HG03108 (cell line): ENCODE measurements at regions not wholly inside any gene's neighbourhood (a gene's known extent, or its start where the extent isn't known, plus 50 kb on each side); places are given as distances from the start of the nearest gene placed in this dataset.

ENCODE experiments used
- ATAC-seq: cut with Tn5 transposase; IDR thresholded peaks from one replicate; pipeline ENCODE4 v1.9.1; 2021; ENCODE audit warnings: moderate library complexity; ENCODE audit not compliant: unreplicated experiment

DNA sequence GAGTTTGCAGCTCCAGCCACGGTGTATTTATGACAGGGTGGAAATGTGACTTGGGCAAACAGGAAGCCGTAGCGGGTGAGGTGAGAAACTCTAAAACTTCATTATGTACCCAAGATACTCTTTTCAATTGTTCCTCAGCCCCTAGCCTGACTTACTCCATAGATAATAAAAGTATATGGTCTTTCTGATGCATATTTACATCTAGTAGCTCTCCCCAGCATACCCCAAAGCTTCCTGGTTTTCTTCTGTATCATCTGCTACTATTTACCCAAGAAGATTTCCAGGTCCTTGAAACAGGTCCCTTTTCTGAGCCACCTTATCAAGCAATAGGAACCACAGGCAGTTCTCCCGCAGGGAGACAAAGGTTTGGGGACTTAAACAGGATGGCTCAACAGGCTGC lies 201.5 kb upstream of the ESRRG start:
- ATAC-seq = no peak

DNA sequence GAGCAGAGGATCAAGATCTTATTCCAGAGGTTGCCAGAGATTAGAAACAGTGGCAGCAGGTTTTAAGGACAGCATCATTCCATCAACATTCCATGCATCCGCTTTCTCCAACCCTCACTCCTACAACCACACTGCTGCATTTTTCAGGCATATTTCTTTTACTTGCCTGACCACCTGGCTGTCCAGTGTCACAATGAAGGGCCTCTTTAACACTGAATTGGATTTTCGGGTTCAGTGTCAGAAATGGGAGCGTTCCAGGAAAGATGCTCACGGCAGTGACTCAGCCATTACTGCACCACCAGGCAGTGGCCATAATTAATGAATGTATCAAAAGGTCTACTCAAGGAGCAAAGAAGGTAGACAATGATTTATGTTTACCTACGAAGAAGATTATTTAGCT lies 200.4 kb upstream of the ESRRG start:
- ATAC-seq = no peak

DNA sequence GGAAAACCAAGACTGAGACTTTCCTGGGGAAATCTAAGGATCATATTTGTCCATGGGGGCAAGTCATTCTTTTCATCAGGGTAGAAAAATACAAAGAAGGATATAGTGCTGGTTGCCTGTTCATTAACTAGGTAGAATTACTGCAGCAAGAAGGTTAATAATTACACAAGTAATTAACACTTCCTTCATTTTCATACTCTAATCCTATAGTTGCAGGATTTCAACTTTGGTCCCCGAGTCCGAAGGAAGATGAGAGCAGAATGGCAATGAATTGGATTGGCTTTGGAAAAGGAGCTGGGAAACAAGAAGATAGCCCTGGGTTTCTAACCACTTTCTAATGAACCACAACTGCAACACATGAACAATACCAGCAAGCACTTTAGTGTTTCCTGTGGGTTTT lies 199.2 kb upstream of the ESRRG start:
- no peak for ATAC-seq

DNA sequence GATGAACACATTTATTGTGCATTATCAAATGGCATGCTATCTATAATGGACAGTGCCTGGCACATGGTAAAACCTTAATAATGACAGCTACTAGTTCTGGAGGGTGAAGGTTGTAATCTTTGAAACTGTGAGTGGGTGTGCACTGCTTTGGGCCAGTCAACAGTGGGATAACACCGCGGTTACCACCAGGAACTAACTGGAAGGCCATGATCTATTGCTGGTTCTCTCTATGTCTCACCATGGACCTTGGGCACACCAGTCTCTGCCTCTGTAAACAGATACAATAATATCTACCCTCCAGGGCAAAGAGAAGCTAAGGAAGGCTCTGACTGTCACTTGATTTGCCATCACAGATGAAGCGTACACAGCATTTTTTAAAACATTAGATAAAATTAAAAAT lies 198.6 kb upstream of the ESRRG start:
- no peak for ATAC-seq

DNA sequence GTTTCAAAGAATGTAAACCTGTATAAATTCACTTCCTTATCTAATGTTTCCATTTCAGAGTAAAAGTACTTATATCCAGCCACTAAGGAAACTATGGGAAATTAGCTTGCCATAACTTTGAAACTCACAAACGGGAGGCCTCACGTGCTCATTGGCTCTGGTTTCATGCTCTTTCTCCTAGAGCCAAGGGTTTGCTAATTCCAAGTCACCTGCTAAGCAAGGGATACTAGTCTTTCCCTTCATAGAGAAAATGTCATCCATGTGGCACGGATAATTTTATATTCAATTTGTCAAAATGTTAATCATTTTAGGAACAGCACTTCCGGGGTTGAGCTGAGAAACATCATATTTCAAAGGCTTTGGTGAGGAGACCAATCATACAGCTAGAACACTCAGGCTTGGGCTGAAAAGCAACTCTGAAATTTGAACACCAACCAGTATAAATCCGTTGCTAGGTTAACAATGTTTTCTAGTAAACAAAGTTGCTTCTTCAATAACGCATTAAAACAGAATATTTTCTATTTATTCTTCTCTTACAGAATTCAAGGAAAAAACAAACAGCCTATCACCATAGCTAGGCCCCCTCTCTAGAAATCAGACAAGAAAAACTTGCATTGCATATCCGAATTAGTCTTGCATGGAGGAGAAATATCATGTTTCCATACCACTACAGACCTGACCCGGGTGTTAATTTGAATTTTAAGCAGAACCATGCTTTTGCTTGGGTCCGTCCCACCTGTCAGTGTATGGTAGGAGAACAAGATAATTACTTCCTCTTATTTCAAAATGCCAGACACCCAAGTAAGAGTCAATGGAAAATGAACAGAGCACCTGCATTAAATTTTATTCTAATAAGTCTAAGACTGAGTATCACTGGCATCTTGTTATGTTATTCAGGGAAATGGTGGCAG lies 196.1 kb upstream of the ESRRG start:
- no peak for ATAC-seq

DNA sequence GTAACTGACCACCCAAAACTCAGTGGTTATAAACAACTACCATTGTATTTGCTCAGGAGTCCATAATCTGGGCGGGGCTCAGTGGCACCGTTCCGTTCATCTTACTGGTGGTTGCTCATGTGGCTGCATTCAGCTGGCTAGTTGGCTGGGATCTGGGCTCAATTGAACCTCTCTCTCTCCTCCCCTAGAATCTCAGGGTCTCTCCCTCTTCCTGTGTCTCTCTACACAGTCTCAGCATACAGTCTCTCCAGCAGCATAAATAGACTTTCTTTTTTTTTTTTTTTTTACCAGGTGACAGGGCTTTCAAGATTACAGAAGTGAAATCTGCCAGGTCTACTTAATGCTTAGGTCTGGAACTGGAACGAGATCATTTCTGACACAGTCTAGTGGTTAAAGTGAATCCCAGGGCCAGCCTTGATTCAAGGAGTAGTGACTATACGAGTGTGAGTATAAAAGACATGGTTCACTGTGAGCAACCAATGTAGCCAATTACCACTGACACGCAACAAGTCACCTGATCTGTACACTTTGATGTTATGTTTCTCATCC lies 193.7 kb upstream of the ESRRG start:
- ATAC-seq = no peak

DNA sequence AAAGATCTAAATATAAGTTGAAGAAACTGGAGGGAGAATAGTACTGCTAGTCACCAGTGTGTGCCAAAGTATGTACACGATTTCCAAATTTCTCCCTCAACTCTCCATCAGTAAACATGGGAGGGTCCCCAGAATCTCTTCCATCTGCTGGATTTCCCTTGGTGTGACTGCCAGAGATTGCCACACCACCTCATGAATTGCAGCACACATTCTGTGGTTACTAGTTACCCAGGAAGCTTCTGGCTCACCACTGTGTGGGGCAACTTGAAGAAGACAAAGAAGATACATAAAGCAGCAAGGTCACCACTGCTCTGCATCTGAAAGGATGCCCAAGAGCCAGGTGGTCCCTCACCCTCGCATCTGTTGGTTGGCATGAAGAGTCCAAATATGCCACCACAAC lies 191.7 kb upstream of the ESRRG start:
- ATAC-seq = no peak

DNA sequence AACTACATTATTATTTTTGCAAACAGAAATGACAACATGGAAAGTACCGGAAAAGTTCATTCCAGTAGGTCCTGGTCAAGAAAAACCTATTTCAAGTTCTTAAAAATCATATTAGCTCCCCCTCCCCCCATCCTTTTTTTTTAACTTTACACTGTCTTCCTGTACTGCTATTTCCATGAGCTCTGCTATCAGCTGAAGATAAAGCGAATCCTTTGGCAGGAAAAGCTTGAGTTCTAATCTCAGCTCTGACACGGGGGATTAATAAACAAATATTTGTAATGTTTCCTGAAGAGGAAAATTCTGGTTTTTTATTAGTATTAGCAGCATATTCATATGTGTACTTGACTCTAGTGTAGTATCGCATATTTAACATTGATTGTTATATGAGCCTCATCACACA lies 190.7 kb upstream of the ESRRG start:
- ATAC-seq = no peak

DNA sequence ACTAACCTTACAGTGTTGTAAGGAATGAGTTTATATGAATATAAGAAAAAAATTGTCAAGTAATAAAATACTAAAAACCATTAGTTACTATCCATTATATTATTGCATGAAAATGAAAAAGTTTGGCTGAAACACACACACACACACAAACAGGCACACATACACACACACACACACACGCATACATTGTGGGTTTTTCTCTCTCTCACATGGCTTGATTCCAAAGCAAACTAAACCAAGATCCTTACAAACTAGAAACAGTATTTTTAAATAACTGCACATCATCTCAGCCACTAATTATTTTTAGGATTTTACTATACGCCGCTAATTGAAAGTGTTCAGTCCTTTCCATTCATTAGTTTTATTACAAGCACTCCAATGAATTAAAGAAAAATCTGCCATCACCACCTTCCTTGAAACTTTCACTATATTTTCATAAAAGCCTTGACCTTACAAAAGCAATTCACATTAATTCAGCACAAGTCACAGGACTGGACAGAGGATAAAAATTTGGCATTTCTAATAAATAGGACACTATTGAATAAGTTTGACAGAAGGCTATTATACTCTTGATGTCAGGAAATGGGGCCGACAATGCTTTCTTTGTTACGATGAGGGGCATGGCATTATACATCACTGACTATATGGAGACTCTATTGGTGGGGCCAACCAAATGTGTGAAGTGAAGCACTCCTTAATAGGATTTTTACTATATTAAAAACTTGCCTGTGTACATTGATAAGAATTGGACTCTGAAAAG lies 187.0 kb upstream of the ESRRG start:
- ATAC-seq = no peak

DNA sequence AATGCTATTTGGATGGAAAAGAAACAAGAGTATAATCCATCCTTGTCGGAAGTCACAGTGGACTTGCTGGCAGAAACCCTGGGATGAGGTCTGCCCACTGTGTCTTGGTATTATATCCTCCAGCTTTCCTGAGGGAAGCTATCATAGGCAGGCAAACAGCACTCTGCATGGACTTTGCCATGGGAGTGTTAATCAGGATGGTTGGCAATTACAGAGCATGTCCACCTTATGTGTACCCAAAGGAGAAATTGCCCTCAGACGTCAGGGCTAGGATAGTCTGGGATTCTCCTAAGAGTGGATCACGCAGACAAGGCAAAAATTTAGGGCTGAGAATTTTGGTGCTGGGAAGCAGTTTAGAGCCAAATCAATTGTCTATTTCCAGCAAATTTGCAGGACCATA lies 184.9 kb upstream of the ESRRG start:
- ATAC-seq = no peak

DNA sequence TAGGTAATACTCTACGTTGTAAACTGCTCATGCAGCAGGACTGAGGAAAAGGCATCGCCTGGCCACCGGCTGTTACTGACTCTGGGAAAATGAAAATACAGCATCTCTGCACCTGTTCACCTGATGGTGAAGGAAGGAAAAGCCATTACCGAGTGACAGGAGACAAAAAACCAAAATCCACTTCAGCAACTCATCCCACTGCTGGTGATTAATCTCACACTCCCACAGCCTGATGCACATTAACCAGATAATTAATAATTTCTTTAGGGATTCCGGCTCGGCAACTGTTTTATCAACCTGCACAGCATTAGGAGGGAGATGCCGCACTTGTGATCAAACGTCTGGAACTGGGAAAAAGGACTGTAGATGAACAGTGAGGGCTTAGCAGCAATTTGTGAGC lies 183.9 kb upstream of the ESRRG start:
- no peak for ATAC-seq

DNA sequence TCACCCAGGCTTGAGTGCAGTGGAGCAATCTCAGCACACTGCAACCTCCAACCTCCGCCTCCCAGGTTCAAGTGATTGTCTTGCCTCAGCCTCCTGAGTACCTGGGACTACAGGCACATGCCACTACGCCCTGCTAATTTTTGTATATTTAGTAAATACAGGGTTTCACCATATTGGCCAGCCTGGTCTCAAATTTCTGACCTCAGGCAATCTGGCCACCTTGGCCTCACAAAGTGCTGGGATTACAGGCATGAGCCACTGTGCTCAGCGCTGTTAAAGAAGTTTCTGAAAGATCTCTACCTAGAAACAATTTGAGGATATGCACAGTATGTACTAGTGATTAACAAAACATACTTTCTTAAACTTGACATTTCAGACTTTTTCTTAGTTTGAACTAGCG lies 182.6 kb upstream of the ESRRG start:
- no peak for ATAC-seq

DNA sequence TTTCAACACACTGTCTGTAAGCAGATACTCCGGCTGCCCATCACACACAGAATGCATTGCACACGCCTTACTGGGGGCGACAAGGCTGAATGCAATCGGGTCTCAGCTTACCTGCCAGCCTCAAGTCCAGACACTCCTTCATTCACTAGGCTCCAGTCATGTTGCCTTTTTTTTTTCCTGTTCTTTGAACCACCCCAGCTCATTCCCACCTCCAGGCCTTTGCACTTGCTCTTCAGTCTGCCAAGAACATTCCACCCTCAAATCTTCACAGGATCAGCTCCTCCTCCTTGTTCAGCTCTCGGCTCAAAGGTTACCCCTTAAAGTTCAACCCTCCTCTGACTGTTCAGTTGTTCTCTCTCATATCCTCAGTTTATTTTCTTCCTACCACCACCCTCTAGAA lies 181.9 kb upstream of the ESRRG start:
- ATAC-seq = no peak

DNA sequence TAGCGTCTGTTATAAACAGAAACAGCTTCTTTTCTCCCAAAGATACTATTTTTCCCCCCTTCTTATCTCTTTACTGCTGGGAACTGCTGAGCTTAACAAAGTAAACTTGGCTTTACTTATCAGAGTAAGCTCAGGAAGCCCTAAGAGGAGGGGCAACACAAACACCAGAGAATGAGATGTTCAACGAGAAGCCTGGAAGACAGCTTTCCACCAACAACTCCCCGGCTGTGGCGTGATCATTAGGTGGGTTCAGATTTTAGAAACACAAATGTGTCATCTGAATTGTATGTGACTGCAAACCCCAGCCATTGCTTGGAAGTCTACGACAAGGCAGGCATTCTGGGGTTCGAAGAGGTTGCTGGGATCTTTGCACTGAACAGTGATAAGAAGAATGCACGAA lies 181.2 kb upstream of the ESRRG start:
- ATAC-seq = no peak

DNA sequence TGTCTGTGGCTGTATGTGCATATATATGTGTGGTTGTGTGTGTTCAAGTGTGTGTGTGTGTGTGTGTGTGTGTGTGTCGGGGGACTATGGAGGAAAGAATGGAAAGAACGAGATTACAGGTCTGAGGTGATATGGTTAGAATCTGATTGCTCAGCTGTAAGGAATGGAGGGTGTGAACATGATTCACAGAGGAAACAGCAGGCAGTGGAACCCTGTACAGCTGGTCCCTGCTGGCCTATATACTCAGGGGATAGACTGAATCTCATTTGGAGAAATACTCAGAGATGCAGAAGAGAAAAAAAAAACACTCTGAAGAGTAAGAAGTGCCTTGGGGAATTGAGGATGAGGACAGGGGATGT lies 180.1 kb upstream of the ESRRG start:
- no peak for ATAC-seq

DNA sequence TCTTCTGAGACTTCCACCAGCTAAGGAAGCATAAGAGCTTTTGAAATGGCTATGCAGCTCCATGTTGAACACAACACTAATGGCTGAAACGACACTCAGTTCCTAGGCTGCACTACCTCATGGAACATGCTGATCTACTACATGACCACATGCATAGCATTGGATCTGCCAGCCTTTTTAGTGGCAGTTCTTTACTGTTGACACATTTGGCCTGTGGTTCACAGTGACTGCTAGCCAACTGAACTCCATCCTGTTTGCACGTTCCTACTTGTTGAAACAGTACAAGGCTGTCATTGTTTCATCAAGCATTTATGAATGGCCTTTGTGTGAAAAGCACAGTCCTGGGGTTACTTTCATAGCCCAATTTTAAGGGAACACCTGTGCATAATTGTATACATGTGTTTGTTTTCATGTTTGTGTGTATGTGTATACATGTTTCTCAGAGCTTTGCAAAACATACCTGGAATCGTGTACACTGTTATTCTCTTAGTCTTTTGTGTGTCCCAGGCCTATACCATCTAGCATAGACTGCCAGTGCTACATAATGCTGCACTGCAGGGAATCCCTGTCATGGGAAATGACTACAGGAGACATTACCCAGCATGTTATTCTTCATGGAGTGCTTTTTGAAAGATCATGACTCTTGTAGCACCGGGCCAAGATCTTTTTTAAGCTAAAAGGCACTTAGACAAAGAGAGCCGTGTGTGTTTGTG lies 179.6 kb upstream of the ESRRG start:
- no peak for ATAC-seq

DNA sequence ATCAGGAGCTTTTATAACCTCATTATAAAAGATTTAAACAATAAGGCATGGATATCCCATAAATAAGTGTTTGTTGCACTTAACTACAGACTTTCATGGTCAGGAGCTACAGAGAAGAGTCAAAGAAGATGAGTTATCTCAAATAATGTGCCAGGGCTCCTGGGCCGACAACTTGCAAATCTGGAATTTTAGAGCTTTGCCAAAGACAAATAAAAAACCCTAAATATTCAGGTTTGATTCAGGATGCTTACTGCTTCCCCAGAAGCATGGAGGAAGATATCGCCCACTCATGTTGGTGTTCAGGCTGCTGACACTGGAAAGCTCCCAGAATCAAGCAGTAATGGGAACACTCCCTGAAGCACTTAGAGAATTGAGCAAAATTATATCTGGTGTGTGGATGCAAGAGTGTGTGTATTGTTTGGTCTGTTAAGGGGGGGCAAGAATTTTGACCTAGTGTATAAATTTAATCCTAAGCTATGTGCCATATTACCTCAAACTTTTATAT lies 176.9 kb upstream of the ESRRG start:
- ATAC-seq = no peak

DNA sequence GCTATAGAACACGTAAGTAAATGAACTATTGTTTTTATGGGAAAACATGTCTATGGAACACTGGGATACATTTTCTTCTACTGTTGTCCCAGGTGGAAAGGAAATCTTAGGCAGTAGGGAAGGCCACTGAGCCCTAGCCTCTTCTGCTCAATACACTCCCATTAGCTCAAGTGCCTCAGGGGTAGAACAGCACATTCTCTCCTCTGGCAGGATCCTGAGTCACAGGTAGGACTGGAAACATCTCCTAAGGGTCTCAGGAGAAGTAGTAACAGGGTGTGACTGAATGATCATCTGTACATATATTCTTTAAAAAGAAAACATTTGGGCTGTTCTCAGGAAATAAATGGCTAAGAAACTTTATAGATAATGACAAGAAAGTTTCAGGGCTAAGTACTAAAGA lies 175.6 kb upstream of the ESRRG start:
- ATAC-seq = no peak

DNA sequence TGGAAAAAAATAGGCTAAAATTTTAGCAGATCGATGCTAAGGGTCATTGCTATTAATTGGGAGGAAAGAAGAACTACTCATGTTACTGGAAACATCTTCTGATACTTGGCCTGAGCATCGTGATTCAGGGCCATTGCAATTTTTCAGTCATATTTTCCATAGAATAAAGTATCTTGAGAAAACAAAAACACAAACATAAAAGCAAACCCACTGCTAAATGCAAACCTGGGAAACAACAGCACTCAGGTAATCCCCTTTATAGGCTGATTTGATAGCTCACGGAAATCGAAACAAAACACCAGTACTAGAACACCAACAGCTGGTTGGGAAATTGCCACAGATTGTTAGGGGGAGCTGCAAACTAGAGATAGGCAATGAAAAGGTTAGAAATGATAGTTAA lies 172.9 kb upstream of the ESRRG start:
- ATAC-seq = no peak

DNA sequence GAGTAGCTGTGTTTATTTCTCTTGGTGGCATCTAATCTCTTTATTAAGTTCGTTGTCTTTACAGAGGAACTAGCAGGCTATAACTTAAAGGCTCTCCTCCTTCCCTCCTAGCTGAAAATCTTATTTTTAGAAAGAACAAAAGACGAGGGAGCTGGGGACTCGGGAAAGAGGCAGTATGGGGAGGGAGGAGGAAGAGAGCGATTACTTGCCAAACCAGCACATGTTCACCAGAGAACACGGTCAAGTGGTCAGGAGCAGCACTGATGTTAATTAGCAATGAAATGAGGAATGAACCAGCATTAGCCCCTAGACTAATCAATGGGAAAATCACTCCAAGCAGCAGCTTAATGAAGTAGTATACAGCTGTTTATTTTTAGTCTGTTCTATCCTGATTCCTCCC lies 171.3 kb upstream of the ESRRG start:
- ATAC-seq = no peak

DNA sequence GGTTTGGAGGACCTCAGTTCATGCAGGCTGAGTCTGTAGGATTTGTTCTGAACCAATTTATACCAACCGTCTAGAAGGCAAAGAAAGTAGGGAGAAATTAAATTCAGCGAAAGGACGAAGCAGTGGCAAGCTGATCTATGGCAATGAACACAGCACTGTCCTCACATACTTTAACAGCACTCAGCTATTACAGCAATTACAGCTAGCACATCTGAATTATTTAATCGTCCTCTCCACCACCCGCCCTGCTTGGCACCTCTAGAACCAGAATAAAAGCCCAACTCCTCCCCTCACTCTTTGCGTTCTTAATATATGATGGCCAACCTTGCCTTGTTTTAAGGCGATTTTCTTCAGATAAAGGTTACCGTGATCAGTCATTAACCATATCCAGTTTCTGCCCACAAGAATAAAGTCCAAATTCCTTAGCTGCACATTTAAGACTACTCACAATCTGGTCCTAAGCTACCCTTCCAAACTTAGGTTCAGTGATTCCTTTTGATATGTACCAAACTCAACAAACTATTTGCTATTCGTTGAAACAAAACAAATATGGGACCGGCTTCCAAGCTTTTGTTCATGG lies 169.4 kb upstream of the ESRRG start:
- no peak for ATAC-seq
